H1 (cell line): ENCODE measurements at regions not wholly inside any gene's neighbourhood (a gene's known extent, or its start where the extent isn't known, plus 50 kb on each side); places are given as distances from the start of the nearest gene placed in this dataset.

Experiments used
- CEBPB ChIP-seq: IDR thresholded peaks from 2 replicates; pipeline ENCODE4 v1.6.1; 2012; ENCODE audit warnings: low read depth, low read length
- CHD2 ChIP-seq: IDR thresholded peaks from 2 replicates; pipeline ENCODE4 v1.6.1; 2012; ENCODE audit warnings: low read length, improper control_type of control experiment
- SRF ChIP-seq: IDR thresholded peaks from 2 replicates; pipeline ENCODE4 v1.6.1; 2011; ENCODE audit warnings: mild to moderate bottlenecking, low read depth, low read length, moderate library complexity

- TF ChIP-seq CEBPB (no peak), CHD2 (no peak), SRF (no peak)
These were observed 129.3 kb upstream of the NECTIN1 start for GRCh38 chr11:119858288-119858687.
